ENCODE measurements at regions not wholly inside any gene's neighbourhood (a gene's known extent, or its start where the extent isn't known, plus 50 kb on each side); places are given as distances from the start of the nearest gene placed in this dataset.
A peak's percentile ranks its signal among the peaks of the same experiment; 100 is the strongest.

- Histone ChIP-seq H3K36me3 (ENCODE audit: control insufficient read depth in 4 of 4, insufficient read depth in 4 of 4, low read length in 4 of 4) (no peaks in the 10 kb centered on the region), H3K9ac (ENCODE audit: insufficient read depth in 1 of 2, low read length in 2 of 2) (no peak overlapping the region), H3K4me1 (ENCODE audit: control insufficient read depth in 5 of 5, insufficient read depth in 5 of 5, low read length in 5 of 5) (peaks cover 0 to 2% (median 0%) of the 10 kb centered on the region in 5 donors), H3K27me3 (ENCODE audit: control insufficient read depth in 3 of 3, insufficient read depth in 3 of 3, low read length in 2 of 3) (no peaks in the 10 kb centered on the region), H3K9me3 (ENCODE audit: control insufficient read depth in 4 of 4, insufficient read depth in 3 of 4, low read length in 3 of 4) (no peaks in the 10 kb centered on the region), H3K27ac (ENCODE audit: low read depth in 1 of 2, low read length in 1 of 2) (no peak overlapping the region), H3K4me3 (no peak overlapping the region)
- no peak for ATAC-seq (ENCODE audit: insufficient read depth, low FRiP score)
- TF ChIP-seq CTCF (IDR thresholded peaks at IDR 0.05; ENCODE audit: control extremely low read depth, extremely low read depth) = no peak
- 90 to 95% methylated on average over 2 of the region's 2 CpGs for WGBS, 2 donors
- no peak for DNase-seq
Observed at GRCh38 chr7:41467596-41467995, 235.3 kb downstream of the INHBA start.

GRCh38 chr7:41466760-41467384 lies 236.0 kb downstream of the INHBA start:
- DNase-seq (peak; percentile 27 to 47 (median 33)), ATAC-seq (ENCODE audit: insufficient read depth, low FRiP score) (peak; percentile 17)
- Histone ChIP-seq H3K36me3 (ENCODE audit: control insufficient read depth in 4 of 4, insufficient read depth in 4 of 4, low read length in 4 of 4) (no peaks in the 10 kb centered on the region), H3K9me3 (ENCODE audit: control insufficient read depth in 4 of 4, insufficient read depth in 3 of 4, low read length in 3 of 4) (no peaks in the 10 kb centered on the region), H3K27ac (ENCODE audit: low read depth in 1 of 2, low read length in 1 of 2) (no peak overlapping the region), H3K9ac (ENCODE audit: insufficient read depth in 1 of 2, low read length in 2 of 2) (no peak overlapping the region), H3K27me3 (ENCODE audit: control insufficient read depth in 3 of 3, insufficient read depth in 3 of 3, low read length in 2 of 3) (no peaks in the 10 kb centered on the region), H3K4me1 (ENCODE audit: control insufficient read depth in 5 of 5, insufficient read depth in 5 of 5, low read length in 5 of 5) (peaks cover 0 to 2% (median 0%) of the 10 kb centered on the region in 5 donors), H3K4me3 (no peak overlapping the region)
- WGBS, 2 donors = 58 to 64% methylated on average over 6 of the region's 6 CpGs
- TF ChIP-seq CTCF (IDR thresholded peaks at IDR 0.05; ENCODE audit: control extremely low read depth, extremely low read depth) = no peak

- no peak overlapping the region for H3K4me3 ChIP-seq
Observed at GRCh38 chr7:41465571-41465970, 237.3 kb downstream of the INHBA start.

More at GRCh38 chr7:41465571-41465970, 237.3 kb downstream of the INHBA start:
- TF ChIP-seq CTCF (IDR thresholded peaks at IDR 0.05; ENCODE audit: control extremely low read depth, extremely low read depth) = no peak
- Histone ChIP-seq H3K27me3 (ENCODE audit: control insufficient read depth in 3 of 3, insufficient read depth in 3 of 3, low read length in 2 of 3) (no peaks in the 10 kb centered on the region), H3K4me1 (ENCODE audit: control insufficient read depth in 5 of 5, insufficient read depth in 5 of 5, low read length in 5 of 5) (peaks cover 0 to 2% (median 0%) of the 10 kb centered on the region in 5 donors), H3K9me3 (ENCODE audit: control insufficient read depth in 4 of 4, insufficient read depth in 3 of 4, low read length in 3 of 4) (no peaks in the 10 kb centered on the region), H3K36me3 (ENCODE audit: control insufficient read depth in 4 of 4, insufficient read depth in 4 of 4, low read length in 4 of 4) (no peaks in the 10 kb centered on the region), H3K27ac (ENCODE audit: low read depth in 1 of 2, low read length in 1 of 2) (no peak overlapping the region), H3K9ac (ENCODE audit: insufficient read depth in 1 of 2, low read length in 2 of 2) (no peak overlapping the region)
- DNase-seq (no peak), ATAC-seq (ENCODE audit: insufficient read depth, low FRiP score) (no peak)
- WGBS, 2 donors = 94% methylated on average over 5 of the region's 5 CpGs
